ENCODE measurements at regions not wholly inside any gene's neighbourhood (a gene's known extent, or its start where the extent isn't known, plus 50 kb on each side); places are given as distances from the start of the nearest gene placed in this dataset.

- no peak for TF ChIP-seq CTCF (IDR thresholded peaks at IDR 0.05; ENCODE audit: insufficient read depth, low read length, poor library complexity, severe bottlenecking)
- no peak for TF ChIP-seq EZH2phosphoT487 (conservative IDR thresholded peaks at IDR 0.05; ENCODE audit: low read length)
These were observed 86.7 kb upstream of the CLDN14 start for GRCh38 chr21:36566644-36567043.
